GM12892 (cell line): ENCODE measurements at regions not wholly inside any gene's neighbourhood (a gene's known extent, or its start where the extent isn't known, plus 50 kb on each side); places are given as distances from the start of the nearest gene placed in this dataset.

Experiments used
- POLR2A ChIP-seq: IDR thresholded peaks from 2 replicates; pipeline ENCODE4 v1.6.1; 2011; ENCODE audit warnings: low read depth, low read length, control low read depth
- TAF1 ChIP-seq: IDR thresholded peaks from 2 replicates; pipeline ENCODE4 v1.6.1; 2011; ENCODE audit warnings: low read depth, mild to moderate bottlenecking, control low read depth, low read length, borderline replicate concordance

DNA sequence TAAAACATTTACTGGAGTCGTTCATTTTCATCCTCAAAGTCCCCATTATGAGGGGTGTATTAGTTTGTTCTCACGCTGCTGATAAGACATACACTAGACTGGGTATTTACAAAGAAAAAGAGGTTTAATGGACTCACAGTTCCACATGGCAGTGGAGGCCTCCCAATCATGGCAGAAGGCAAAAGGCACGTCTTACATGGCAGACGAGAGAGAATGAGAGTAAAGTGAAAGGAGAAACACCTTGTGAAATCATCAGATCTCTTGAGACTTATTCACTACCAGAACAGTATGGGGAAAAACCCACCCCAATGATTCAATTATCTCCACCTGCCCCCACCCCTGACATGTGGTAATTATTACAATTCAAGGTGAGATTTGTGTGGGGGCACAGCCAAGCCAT is 830.4 kb upstream of the RGS18 start:
- TF ChIP-seq POLR2A (no peak), TAF1 (no peak)
